NT2/D1 (cell line): ENCODE measurements at regions not wholly inside any gene's neighbourhood (a gene's known extent, or its start where the extent isn't known, plus 50 kb on each side); places are given as distances from the start of the nearest gene placed in this dataset.

Experiments
- SUZ12 ChIP-seq: IDR thresholded peaks from 2 replicates; pipeline ENCODE4 v1.6.1; 2011; ENCODE audit not compliant: insufficient read length, insufficient read depth; ENCODE audit errors: extremely low read depth
- YY1 ChIP-seq: IDR thresholded peaks from 2 replicates; pipeline ENCODE4 v1.6.1; 2011; ENCODE audit not compliant: insufficient read length, insufficient read depth
- ZNF274 ChIP-seq: IDR thresholded peaks from 2 replicates; pipeline ENCODE4 v1.6.1; 2011; ENCODE audit warnings: mild to moderate bottlenecking, low read depth, low read length

- TF ChIP-seq YY1: no peak
- TF ChIP-seq ZNF274: no peak
- TF ChIP-seq SUZ12: no peak
Measured at GRCh38 chr6:4567141-4567540, 209.1 kb upstream of the CDYL start.
